ENCODE measurements at regions not wholly inside any gene's neighbourhood (a gene's known extent, or its start where the extent isn't known, plus 50 kb on each side); places are given as distances from the start of the nearest gene placed in this dataset.
"Not testable (repeated sequence)": the region's sequence is repeated elsewhere in the genome, so short reads cannot be mapped to it uniquely, and the experiment has no call there.

DNA sequence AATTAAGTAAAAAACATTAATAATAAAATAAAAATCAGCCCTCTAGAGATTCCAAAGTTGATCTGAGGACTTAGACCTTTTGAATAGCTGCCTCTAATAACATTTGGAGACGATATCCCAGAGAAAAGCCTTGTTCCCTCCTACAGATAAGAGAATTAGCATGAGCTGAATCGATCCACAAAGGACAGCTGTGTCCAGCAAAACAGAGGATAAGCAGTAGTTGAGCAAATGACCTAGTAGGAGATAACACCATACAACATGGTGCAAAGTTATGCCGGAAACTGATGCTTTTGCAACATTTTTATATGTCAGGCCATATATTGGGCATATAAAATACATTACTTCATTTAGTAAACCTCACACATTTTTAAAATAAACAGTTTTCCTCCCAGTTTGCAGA, 212.2 kb upstream of the PRR16 start:
- DNase-seq, result no peak

DNA sequence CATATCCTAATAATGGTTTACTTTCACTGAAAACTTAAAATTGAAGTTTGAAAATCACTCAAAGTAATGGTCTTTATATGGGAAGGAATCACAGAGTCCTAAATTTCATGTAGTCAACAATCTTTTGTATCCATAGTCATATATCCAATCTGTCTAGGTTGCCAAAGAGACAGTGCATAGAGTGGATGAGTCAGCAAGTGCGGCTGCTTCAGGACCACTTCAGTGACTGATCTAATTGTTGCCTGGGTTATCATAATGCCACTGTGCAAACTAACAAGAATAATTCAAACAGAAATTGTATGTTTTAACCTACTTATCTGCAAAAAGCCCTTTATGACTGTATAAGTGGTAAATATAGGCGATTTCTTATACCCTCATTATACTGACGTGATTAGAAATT, 211.3 kb upstream of the PRR16 start:
- no peak for DNase-seq

DNA sequence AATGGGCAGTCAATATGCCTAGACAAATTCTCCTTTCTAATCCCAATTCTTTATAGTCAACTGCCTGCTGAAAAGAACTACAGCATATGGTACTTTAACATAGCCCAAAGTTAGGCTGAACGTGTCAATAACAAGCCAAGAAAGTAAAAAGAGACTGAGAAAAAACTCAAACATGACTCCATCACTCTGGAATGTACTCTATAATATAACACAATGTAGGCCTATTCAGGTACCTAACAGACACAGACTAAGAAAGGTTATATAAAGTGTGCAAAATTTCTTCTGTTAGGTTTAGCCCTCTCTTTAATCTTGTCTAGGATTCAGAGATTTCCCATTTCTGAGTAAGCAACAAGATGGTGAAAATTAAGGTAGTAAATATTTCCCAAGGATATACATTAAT, 209.7 kb upstream of the PRR16 start:
- DNase-seq, result peak; percentile 3

DNA sequence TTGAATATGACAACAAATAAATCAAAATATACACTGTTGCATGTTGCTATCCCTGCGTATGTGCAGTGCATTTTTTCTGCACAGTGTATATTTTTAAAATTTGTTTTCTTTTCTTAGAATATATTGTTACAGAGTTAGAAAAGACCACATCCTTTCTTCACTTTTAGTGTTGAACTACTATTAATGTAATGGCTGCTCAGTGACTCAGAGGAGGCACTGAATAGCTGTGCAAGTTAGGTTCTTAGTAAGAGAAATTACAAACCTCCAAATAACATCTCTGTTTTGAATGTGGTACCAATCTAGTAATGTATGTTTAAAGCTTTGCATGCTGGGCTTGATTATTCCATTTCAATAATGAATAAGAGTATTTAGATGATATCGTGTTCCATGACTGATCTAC, 208.9 kb upstream of the PRR16 start:
- no peak for DNase-seq

DNA sequence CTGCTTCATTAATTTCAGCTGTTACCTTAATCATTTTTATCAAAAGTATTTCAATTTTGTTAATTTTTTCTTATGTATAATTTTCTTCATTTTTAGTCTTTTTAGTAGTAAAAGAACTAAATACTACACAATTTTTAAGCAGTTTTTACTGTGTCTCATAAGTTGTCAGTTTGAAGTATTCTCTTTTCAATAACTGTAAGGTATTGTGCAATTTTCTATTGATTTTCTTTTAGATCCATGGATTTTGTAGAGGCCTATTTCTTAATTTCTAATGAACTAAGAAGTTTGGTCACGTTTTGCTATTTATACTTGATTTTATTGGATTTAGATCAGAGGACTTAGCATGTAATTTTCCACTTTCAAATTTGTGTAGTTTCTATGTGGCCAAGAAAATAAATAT, 207.7 kb upstream of the PRR16 start:
- no peak for DNase-seq

DNA sequence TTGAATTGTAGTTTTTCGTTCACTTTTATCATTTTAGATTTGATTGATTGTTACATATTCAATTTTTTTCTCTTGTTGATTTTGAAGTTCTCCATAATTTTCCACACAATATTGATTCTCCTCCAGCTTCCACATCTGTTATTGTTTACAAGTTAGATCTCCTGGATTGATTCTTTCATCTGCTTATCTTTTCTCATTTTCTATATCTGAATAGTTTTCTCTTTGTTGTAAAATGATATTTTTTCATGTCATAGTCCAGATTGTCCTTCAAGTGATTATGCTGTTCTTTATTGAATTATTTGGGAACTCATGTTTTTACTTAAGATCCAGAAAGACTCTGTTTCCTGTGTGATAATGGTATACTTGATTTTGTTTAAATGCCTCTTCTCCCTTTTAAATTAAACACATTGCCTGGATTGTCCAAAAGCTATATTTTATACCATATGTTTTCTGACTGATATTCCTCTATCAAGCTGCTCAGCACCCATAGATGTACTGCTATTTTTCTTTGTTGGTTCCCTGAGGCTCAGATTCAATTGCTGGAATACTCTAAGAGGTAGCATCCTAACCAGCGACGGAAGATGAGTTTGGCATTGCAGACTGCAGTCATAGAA, 206.6 kb upstream of the PRR16 start:
- DNase-seq, result no peak

DNA sequence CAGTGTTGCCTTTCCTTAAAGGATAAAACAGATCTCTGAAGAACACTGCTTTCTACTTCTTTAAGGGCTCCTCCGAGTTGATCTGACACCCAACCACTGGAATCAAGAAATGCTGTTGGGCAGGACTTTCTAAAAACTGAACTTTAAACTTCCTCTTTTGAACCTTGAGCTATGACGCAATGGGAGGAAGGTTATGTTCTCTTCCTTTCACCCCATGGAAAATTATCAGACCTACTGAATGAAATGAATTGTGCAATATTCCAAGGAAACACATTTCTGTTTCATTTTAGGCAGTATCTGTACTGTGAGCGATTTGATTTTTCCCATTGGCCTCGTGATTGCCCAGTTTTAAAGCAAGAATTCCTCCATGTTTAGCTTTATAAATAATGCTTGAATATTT, 206.0 kb upstream of the PRR16 start:
- no peak for DNase-seq

DNA sequence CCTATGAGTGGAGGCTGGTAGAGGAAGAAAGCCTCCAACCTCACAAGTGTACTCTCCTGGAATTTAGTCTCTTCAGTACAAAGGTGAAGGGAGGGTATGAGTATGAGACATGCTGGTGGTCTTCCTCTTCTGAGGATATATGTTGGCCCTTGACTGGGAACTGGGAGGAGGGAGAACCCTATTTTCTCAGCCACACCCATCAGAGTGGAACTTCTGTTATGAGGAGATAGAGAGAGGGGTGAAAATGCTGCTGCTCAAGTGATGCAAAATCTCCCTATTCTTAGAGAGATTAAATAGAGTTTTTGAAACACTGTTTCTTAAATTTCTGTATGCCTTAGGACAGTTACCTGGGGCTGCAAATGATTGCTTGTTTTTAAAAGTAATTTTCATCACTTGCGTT, 203.4 kb upstream of the PRR16 start:
- DNase-seq, result no peak

DNA sequence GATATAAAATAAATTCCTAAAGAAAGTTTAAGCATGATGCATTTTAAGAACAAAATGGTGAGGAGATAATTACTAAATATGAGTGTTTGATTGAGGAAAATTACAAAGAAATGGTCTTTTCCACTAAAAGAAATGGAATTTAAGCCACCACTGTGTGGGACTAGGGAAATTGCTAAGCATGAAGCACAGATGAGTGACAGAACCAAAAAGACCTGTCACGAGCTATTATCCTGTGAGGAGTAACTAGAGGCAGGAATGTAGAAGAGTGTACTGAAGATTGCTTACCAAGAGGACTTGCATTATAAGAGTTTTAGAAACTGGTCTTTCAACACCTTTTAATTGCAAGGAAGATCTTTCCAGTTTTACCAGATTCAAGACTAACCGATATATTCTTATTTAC, 193.6 kb upstream of the PRR16 start:
- peak; percentile 60 for DNase-seq

DNA sequence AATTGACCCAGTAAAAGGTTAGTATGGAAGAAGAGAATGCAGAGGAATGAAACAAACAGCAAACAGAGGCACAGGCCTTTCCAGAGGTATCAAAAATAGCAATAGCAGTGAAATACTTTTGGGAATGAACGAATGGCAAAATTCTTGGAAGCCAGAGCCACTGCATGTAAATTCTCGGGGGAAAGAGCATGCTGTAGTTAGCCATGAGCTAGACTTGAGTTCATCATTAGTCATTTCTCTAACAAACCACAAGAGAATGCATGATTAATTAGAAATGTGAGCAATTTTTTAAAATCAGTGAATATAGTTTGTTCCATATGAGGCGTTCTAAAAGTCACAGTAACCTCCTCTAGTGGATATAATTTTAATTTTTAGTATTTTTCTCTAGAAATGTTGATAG, 170.3 kb upstream of the PRR16 start:
- no peak for DNase-seq

DNA sequence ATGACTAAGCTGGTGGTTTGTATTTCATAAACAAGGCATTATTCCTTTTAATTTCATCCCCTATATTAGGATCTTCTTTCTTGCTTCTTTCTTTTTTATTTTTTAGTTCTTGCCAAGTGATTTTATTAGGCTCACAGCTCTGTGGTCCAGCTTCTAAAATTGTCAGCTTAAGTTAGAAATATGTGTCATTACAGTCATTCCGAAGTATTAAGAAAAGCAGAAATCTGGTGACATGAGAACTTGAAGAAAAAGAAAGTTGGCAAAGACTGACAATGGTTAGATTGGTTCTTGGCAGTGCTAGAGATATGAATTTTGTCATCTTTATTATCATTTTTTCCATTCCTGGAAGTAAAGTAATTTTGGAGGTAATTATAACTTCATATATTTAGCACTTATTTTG, 166.5 kb upstream of the PRR16 start:
- DNase-seq, result no peak

DNA sequence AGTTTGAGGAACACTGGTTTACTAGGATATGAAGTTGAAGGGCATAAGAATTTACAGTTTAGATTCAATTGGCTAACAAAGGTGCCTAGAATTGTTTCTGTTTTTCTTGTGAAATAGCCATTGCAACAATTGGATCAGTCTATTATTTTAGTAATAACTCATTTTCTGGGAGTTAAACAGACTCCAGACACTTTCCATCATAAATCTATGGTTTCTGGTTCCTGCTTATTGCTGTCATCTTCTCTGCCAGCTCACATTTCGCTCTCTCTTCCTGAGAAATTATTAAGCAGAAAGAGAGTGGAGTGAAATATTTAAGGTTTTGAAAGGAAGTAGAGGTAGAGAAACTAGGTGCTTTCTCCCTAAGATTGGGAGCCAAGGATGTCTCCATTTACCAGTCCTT, 165.1 kb upstream of the PRR16 start:
- no peak for DNase-seq

DNA sequence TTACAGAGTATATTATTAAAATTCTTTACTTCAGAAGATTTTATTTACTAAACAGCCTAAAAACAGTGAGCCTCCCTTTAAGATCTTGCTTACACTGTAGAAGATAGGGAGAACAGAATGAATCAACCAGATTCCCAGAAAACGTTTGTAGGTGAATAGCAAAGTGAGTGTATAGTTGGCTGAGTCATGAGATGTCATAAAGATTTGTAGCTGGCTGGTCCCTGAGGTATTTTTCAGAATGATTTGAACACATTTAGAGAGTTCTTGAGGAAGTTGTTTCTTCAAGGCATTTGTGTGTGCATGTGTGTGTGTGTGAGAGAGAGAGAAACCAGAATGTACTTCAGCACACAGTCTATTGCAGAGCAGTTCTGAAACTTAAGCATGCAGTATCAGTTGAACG, 159.4 kb upstream of the PRR16 start:
- DNase-seq, result no peak

DNA sequence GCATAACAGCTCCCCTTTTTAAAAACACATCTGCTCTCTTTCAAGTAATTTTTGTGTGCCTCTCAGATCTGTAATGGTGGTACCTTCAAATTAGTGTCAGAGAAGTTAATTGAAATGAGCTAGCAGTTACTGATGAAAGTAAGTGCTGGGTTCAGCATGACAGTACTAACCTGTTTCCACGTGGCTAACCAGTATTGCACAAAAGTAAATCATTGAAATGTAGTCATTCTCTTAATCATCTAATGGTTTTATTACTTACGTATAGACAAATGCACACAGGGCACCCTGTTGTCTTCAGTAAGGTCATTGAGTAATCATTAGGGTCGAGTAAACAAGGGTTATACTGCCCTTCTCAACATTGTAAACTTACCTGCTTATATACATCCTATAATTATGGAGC, 157.8 kb upstream of the PRR16 start:
- DNase-seq, result no peak

DNA sequence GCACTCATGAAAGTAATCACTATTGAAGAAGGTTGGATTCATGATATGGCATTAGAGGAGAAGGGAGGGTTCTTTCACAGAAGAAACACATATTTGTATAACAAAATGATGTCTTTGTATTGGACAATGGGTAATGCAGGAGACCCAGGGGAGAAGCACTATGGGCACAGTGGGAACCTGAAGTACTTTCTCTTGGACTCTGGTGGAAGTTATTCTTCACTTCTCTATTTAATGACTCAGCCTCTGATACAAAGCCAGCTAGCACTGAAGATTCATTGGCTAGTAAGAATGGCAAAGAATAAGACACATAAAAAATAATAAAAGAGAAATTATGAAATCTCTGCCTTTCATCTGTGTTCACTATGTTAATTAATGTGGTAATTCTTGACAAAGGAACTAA, 149.9 kb upstream of the PRR16 start:
- DNase-seq, result no peak

DNA sequence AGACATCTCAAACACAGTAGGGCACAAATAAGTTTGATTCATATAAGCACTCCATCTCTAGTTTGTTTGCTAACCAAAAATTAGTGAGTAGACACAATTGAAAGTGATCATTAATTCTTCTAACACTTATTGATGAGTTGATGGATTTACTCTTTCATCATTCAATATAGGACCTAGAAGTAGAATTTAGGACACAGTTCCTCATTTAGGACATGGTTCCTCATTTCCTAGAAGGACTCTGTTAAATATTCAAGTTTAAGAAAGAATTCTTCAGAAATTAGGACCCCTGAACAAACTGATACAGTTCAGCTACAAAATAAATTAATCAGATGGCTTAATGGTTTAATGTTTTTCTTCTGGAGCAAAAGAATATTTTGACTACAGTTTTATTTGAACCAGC, 143.5 kb upstream of the PRR16 start:
- DNase-seq, result no peak

DNA sequence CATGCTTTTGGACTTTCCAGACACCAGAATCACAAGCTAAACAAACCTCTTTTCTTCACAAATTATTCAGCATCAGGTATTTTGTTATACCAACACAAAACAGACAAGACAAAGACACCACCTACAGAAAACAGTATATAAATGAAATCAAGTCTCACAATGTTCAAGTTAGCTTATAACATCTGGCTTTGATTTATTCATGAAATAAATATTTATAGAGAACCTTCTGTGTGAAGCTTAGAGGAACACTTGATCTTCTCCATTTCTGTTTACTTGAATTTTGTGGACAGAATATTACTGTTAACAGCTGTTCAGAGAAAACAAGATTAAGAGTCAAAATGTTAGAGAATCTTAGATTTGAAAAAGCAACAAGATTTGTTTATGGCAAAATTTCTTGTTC, 137.4 kb upstream of the PRR16 start:
- DNase-seq, result no peak

DNA sequence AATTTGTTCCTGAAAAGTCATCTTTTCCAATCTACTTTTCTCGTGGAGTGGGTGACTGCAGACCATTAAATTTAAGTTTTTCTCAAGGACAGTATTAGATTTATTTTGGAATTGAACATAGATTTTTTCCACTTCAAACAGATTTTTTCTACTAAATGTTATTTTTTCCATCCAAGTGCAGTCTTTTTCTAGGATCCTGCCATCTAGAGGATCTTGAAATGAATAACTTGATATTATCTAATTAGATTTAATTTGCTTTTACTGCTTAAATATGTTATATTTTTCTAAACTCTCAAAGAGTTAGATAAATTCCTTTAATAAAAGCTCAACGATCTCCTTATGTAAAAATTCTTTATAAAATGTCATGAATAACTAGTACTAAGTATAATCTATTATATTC, 136.9 kb upstream of the PRR16 start:
- DNase-seq, result no peak

DNA sequence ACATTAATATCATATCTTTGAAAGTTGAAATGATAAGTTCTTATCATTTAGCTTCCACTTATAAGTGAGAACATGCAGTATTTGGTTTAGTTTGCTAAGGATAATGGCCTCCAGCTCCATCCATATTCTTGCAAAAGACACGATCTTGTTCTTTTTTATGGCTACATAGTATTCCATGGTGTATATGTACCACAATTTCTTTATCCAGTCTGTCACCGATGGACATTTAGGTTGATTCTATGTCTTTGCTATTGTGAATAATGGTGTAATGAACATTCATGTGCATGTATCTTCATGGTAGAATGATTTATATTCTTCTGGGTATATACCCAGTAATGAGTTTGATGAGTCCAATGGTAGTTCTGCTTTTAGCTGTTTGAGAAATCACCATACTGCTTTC, 135.0 kb upstream of the PRR16 start:
- no peak for DNase-seq

DNA sequence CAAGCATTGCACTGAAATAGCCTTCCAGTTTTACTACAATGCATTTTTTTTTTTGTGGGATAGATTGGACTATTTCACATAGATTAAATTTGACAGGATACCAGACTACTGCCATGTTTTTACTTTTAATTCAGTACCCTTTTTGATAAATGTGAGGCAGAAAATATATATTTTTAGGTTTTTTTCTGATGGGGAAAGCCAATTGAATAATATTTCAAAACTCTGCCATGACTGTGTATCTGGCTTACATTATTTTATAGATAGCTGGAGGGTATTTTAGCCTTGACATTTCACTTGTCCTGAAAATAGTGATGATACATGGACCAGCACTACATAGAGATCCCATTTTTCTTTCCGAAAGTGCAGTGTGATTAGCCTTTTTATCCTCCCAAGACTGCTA, 133.5 kb upstream of the PRR16 start:
- DNase-seq, result no peak

DNA sequence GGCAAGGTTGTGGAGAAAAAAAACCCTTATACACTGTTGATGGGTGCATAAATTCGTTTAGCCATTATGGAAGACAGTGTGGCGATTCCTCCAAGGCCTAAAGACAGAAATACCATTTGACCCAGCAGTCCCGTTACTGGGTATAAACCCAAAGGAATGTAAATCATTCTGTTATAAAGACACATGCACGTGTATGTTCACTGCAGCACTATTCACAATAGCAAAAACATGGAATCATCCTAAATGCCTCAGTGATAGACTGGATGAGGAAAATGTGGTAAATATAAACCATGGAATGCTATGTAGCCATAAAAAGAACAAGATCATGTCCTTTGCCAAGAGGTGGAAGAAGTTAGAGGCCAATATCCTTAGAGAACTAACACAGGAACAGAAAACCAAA, 119.9 kb upstream of the PRR16 start:
- DNase-seq, result no peak

DNA sequence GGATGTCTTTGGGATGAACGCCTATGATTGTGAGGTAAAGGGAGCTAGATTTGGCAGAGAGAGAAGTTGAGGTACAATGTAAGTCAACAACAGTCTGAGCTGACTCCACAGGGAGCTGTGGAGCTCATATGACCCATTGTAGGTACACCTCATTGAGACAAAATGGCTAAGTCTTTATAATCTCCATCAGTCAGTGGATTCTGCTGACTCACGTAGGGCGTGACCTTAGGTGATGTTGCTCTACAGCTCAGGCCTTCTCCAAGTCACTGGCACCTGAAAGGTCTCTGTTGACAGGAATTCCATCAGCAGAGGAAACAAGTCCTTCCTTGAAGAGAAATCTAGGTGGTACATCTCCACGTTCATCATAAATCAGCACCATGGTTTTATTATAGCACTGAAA, 118.2 kb upstream of the PRR16 start:
- no peak for DNase-seq

DNA sequence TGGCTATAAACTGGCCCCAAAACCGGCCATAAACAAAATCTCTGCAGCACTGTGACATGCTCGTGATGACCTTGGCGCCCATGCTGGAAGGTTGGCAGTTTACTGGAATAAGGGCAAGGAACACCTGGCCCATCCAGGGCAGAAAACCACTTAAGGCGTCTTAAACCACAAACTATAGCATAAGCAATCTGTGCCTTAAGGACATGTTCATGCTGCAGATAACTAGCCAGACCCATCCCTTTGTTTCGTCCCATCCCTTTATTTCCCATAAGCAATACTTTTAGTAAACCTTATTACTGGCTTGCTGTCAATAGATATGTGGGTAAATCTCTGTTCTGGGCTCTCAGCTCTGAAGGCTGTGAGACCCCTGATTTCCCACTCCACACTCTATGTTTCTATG, 113.0 kb upstream of the PRR16 start:
- DNase-seq, result not testable (repeated sequence)

DNA sequence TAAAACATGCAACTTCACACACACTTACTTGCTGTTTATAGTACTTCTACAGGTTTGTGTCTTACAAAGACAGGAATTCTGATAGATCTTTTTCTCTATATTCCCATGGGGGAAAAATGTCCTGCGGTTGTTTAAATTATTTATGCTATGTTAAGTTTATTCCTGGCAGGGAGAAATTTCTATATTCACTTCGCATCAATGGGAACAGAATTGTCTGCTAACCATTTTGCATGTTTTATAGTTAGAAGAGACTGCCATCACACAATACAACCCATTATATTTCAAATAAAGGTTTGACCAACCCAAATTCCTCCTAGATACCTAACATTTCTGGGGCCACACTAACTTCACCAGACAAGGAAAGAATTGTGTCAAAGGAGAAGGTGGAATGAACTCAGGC, 110.0 kb upstream of the PRR16 start:
- peak; percentile 3 for DNase-seq

DNA sequence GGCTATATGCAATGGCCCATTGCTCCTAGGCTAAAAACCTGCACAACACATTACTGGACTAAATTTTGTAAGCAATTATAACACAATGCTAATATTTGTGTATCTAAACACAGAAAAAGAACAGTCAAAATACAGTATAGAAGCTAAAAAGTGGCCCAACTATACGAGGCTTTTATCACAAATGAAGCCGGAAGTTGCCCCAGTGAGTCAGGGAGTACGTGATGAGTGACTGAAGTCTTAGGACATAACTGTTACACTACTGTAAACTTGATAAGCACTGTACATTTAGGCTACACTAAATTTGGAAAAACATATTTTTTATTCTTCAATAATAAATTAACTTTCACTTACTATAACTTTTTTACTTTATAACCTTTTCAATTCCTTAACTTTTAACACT, 105.2 kb upstream of the PRR16 start:
- DNase-seq, result no peak

DNA sequence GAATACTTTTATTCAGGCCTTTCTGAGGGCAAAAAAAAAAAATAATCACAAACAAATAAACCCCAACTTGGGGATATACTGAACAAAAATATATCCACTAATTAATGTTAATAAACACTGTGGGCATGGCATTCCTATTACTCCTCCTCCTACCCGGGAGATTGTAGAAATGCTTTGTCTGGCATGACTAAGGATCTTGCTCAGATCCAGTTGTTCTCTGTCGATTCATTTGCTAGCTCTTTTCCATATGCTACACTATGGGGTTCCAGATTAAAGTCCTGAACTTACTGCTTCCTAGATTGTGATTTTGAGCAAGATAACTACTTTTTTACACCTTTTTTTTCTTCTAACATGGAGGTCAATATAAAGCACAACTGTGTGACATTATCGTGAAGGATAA, 102.2 kb upstream of the PRR16 start:
- DNase-seq, result no peak

All from eye (tissue), 1 donor.